GM12878 (cell line): ENCODE measurements at regions not wholly inside any gene's neighbourhood (a gene's known extent, or its start where the extent isn't known, plus 50 kb on each side); places are given as distances from the start of the nearest gene placed in this dataset.

ENCODE experiments used
- ATAC-seq: fragments of 200-7000 bp; cut with Tn5 transposase; 3 replicates; pipeline ENCODE4 v1.9.1; 2020; ENCODE audit warnings: mild to moderate bottlenecking, moderate library complexity
- BruUV-seq: library from RNA; stranded (reverse); fragments of 400-500 nt; replicated peaks from 2 replicates; lab custom pipeline; 2021; lab: Mats Ljungman, UMichigan
- CTCF ChIA-PET: fragments of 300-600 bp; sonication (Branson Sonifier 250); formaldehyde crosslinking; extraction: SDS; loops from one replicate; lab custom pipeline; 2021; ENCODE audit warnings: inconsistent platforms; lab: Yijun Ruan, JAX
- POLR2A ChIA-PET: fragments of 350-600 bp; formaldehyde crosslinking; extraction: SDS; loops from one replicate; lab custom pipeline; 2021; ENCODE audit warnings: inconsistent platforms; lab: Charles Lee
- RAD21 ChIA-PET: fragments of 300-600 bp; sonication (Branson Sonifier 250); formaldehyde crosslinking; loops from one replicate; lab custom pipeline; 2023; ENCODE audit warnings: antibody characterized with exemption; ENCODE audit not compliant: unreplicated experiment; lab: Charles Lee
- SMC1A ChIA-PET: fragments of 300-600 bp; sonication (Branson Sonifier 250); formaldehyde crosslinking; loops from one replicate; lab custom pipeline; 2023; ENCODE audit not compliant: unreplicated experiment, uncharacterized antibody; lab: Charles Lee
- DNase-seq: peaks from one replicate; pipeline ENCODE4 v3.0.0-alpha.2; 2011; ENCODE audit warnings: low read depth, low spot score
- FAIRE-seq: peaks from 3 replicates; lab custom pipeline; 2011; peaks lifted over from hg19 to GRCh38; lab: Jason Lieb, UNC
- H2AFZ ChIP-seq: 2 replicates; pipeline ENCODE4 v1.6.0; 2011; ENCODE audit warnings: low read depth, low read length, control low read depth; ENCODE audit not compliant: control insufficient read depth
- H3K27ac ChIP-seq: 2 replicates; pipeline ENCODE4 v1.5.1; 2011; ENCODE audit warnings: control low read depth; ENCODE audit not compliant: control insufficient read depth, insufficient read depth
- H3K27me3 ChIP-seq, 2 experiments: replicated peaks in 1 of 2; 2 replicates each; pipeline versions ENCODE4 v1.6.0 to v1.6.1; 2011; ENCODE audit warnings: low read length in 1 of 2; ENCODE audit not compliant: control insufficient read depth in 2 of 2, insufficient read depth in 2 of 2
- H3K36me3 ChIP-seq, 2 experiments: 2 replicates each; pipeline ENCODE4 v1.5.1; 2011; ENCODE audit warnings: low read length in 1 of 2; ENCODE audit not compliant: control insufficient read depth in 2 of 2, insufficient read depth in 2 of 2
- H3K4me1 ChIP-seq: 2 replicates; pipeline ENCODE4 v1.6.1; 2011; ENCODE audit warnings: mild to moderate bottlenecking, low read length, moderate library complexity, mixed read lengths; ENCODE audit not compliant: control insufficient read depth, insufficient read depth
- H3K4me2 ChIP-seq: 2 replicates; pipeline ENCODE4 v1.6.0; 2011; ENCODE audit warnings: control low read depth; ENCODE audit not compliant: control insufficient read depth, insufficient read depth
- H3K4me3 ChIP-seq: fragments of 200-600 bp; sonication (generic); 2 replicates; pipeline ENCODE4 v1.5.1; 2016
- H3K79me2 ChIP-seq: 2 replicates; pipeline ENCODE4 v1.6.0; 2011; ENCODE audit warnings: low read length; ENCODE audit not compliant: control insufficient read depth, insufficient read depth
- H3K9ac ChIP-seq: 2 replicates; pipeline ENCODE4 v1.8.0; 2011; ENCODE audit warnings: low read length, control low read depth, mixed read lengths; ENCODE audit not compliant: control insufficient read depth, insufficient read depth
- H3K9me3 ChIP-seq: replicated peaks from 3 replicates; pipeline ENCODE4 v1.5.1; 2011; ENCODE audit warnings: mild to moderate bottlenecking, low read length; ENCODE audit not compliant: control insufficient read depth, insufficient read depth
- H4K20me1 ChIP-seq: 2 replicates; pipeline ENCODE4 v1.6.0; 2011; ENCODE audit not compliant: control insufficient read depth, insufficient read depth
- BHLHE40 ChIP-seq, 2 experiments: fragments of 450-650 bp in 1 of 2; IDR thresholded peaks; 2 replicates each; pipeline ENCODE4 v1.6.1; 2011 to 2017; ENCODE audit warnings: low read depth in 2 of 2, borderline replicate concordance in 1 of 2, improper control_type of control experiment in 1 of 2, low read length in 1 of 2, mild to moderate bottlenecking in 1 of 2
- DPF2 ChIP-seq: fragments of 450-650 bp; IDR thresholded peaks from 2 replicates; pipeline ENCODE4 v1.6.1; 2017; ENCODE audit warnings: mild to moderate bottlenecking
- IRF4 ChIP-seq: IDR thresholded peaks from 2 replicates; pipeline ENCODE4 v1.6.1; 2011; ENCODE audit warnings: low read depth, low read length
- KAT2A ChIP-seq: conservative IDR thresholded peaks from 2 replicates; pipeline ENCODE4 v1.6.1; 2011; ENCODE audit warnings: low read depth, low read length; ENCODE audit not compliant: control insufficient read depth
- LARP7 ChIP-seq: fragments of 450-650 bp; IDR thresholded peaks from 2 replicates; pipeline ENCODE4 v1.6.1; 2017; ENCODE audit warnings: mild to moderate bottlenecking
- NRF1 ChIP-seq: conservative IDR thresholded peaks from 2 replicates; pipeline ENCODE4 v1.6.1; 2011; ENCODE audit warnings: mild to moderate bottlenecking, low read depth, low read length, improper control_type of control experiment
- PML ChIP-seq: IDR thresholded peaks from 2 replicates; pipeline ENCODE4 v1.6.1; 2012; ENCODE audit warnings: low read length, inconsistent platforms
- POLR2A ChIP-seq: IDR thresholded peaks from 2 replicates; pipeline ENCODE4 v1.6.1; 2011; ENCODE audit warnings: low read depth, mild to moderate bottlenecking, low read length
- RBBP5 ChIP-seq: fragments of 200-600 bp; sonication (generic); conservative IDR thresholded peaks from 2 replicates; pipeline ENCODE4 v1.6.1; 2016
- RUNX3 ChIP-seq: IDR thresholded peaks from 2 replicates; pipeline ENCODE4 v1.6.1; 2012; ENCODE audit warnings: low read length, inconsistent platforms
- SP1 ChIP-seq: IDR thresholded peaks from one replicate; pipeline ENCODE4 v1.6.1; 2011; ENCODE audit warnings: low read depth, low read length
- ZNF274 ChIP-seq: IDR thresholded peaks from one replicate; pipeline ENCODE4 v1.8.0; 2011; ENCODE audit not compliant: insufficient read length, insufficient read depth
- ZSCAN29 ChIP-seq: fragments of 450-650 bp; IDR thresholded peaks from 2 replicates; pipeline ENCODE4 v1.6.1; 2017; ENCODE audit warnings: mild to moderate bottlenecking, moderate library complexity
- WGBS: methylation state at CpG from one replicate; pipeline ENCODE4 v1.1.6; 2016; ENCODE audit warnings: low lambda C conversion rate; ENCODE audit not compliant: insufficient replicate concordance, insufficient coverage; ENCODE audit errors: missing lambda C conversion rate; 5-methylcytosine and 5-hydroxymethylcytosine counted together
- in situ Hi-C: fragments of 300-500 bp; cut with MboI; formaldehyde crosslinking; loops from 9 replicates; pipeline ENCODE4 v1.14.3; 2018; ENCODE audit warnings: mixed read lengths
- intact Hi-C: fragments of 100-400 bp; cut with micrococcal nuclease; formaldehyde crosslinking; loops from one replicate; pipeline ENCODE4 v1.14.2; 2022; ENCODE audit not compliant: unreplicated experiment
- TF ChIP-seq, protein P1 (sequence below): fragments of 150-350 bp; IDR thresholded peaks from 2 replicates; pipeline ENCODE4 v1.6.1; 2016; ENCODE audit warnings: low read depth, low read length
- TF ChIP-seq, protein P2 (sequence below): IDR thresholded peaks from 2 replicates; pipeline ENCODE4 v1.6.1; 2011; ENCODE audit warnings: borderline replicate concordance, low read depth, mild to moderate bottlenecking, moderate library complexity, mixed read lengths, low read length; ENCODE audit not compliant: insufficient read depth; ENCODE audit errors: extremely low read length
- TF ChIP-seq, protein P3 (sequence below): fragments of 450-650 bp; IDR thresholded peaks from 2 replicates; pipeline ENCODE4 v1.6.1; 2017; ENCODE audit warnings: mild to moderate bottlenecking, low read depth, inconsistent platforms; ENCODE audit not compliant: poor library complexity, severe bottlenecking
- TF ChIP-seq, protein P4 (sequence below): fragments of 450-650 bp; IDR thresholded peaks from 2 replicates; pipeline ENCODE4 v1.6.1; 2017; ENCODE audit warnings: mild to moderate bottlenecking, moderate library complexity

DNA sequence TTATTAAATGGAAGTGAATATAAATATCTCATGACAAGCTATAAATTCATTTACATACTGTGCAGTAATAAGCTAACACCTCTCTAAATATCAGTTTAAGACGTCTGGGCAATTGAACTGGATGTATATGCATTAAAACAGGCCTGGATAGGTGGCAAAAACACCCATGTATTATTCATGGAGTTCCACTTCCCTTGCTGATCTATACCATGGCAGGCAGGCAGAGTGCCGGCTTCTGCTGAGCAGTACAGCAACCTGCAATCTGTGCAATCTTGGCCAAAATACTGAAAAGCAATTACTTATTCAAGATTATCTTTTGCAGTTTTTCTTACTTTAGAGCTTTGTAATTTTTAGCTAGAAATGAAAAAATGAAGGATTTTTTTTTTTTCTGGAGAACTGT lies 112.1 kb upstream of the PIEZO2 start:
- SMC1A ChIA-PET, result interaction anchor here (1.3 kb wide), 1 partner anchor 19 kb away, joined by 4 read pairs; no protein-coding TSS in a partner anchor
- DNase-seq (no peak), ATAC-seq (no peak), FAIRE-seq (no peak)
- H4K20me1 ChIP-seq, result no peaks in the 10 kb centered on the region
- H3K27ac ChIP-seq, result no peak overlapping the region
- H2AFZ ChIP-seq, result no peak overlapping the region
- intact Hi-C loops (no loop called here), in situ Hi-C loops (no loop called here)
- no peaks in the 10 kb centered on the region for H3K36me3 ChIP-seq
- H3K4me1 ChIP-seq, result no peaks in the 10 kb centered on the region
- H3K79me2 ChIP-seq, result no peaks in the 10 kb centered on the region
- H3K4me2 ChIP-seq, result no peak overlapping the region
- no peak overlapping the region for H3K9ac ChIP-seq
- RAD21 ChIA-PET, result no interaction called here
- H3K9me3 ChIP-seq, result no peaks in the 10 kb centered on the region; the same call in 2 of the 3 replicates
- no peak overlapping the region for H3K4me3 ChIP-seq
- WGBS, result 11% methylated on average over 2 of the region's 2 CpGs
- POLR2A ChIA-PET, result no interaction called here
- CTCF ChIA-PET, result no interaction called here
- no TSS peak for BruUV-seq
- H3K27me3 ChIP-seq, result no peaks in the 10 kb centered on the region; a peak in 1 of 4 replicates
- TF ChIP-seq RUNX3 (no peak), DPF2 (no peak), IRF4 (no peak), KAT2A (no peak), RBBP5 (no peak), LARP7 (no peak), ZNF274 (no peak), PML (no peak), NRF1 (no peak), BHLHE40 (IDR thresholded peaks at IDR 0.05; ENCODE audit: borderline replicate concordance in 1 of 2, low read depth in 2 of 2, low read length in 1 of 2) (no peak), SP1 (no peak), ZSCAN29 (no peak), POLR2A (no peak)
- TF ChIP-seq, protein P1, sequence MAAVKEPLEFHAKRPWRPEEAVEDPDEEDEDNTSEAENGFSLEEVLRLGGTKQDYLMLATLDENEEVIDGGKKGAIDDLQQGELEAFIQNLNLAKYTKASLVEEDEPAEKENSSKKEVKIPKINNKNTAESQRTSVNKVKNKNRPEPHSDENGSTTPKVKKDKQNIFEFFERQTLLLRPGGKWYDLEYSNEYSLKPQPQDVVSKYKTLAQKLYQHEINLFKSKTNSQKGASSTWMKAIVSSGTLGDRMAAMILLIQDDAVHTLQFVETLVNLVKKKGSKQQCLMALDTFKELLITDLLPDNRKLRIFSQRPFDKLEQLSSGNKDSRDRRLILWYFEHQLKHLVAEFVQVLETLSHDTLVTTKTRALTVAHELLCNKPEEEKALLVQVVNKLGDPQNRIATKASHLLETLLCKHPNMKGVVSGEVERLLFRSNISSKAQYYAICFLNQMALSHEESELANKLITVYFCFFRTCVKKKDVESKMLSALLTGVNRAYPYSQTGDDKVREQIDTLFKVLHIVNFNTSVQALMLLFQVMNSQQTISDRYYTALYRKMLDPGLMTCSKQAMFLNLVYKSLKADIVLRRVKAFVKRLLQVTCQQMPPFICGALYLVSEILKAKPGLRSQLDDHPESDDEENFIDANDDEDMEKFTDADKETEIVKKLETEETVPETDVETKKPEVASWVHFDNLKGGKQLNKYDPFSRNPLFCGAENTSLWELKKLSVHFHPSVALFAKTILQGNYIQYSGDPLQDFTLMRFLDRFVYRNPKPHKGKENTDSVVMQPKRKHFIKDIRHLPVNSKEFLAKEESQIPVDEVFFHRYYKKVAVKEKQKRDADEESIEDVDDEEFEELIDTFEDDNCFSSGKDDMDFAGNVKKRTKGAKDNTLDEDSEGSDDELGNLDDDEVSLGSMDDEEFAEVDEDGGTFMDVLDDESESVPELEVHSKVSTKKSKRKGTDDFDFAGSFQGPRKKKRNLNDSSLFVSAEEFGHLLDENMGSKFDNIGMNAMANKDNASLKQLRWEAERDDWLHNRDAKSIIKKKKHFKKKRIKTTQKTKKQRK, result no peak
- TF ChIP-seq, protein P2, sequence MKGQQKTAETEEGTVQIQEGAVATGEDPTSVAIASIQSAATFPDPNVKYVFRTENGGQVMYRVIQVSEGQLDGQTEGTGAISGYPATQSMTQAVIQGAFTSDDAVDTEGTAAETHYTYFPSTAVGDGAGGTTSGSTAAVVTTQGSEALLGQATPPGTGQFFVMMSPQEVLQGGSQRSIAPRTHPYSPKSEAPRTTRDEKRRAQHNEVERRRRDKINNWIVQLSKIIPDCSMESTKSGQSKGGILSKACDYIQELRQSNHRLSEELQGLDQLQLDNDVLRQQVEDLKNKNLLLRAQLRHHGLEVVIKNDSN, result no peak
- TF ChIP-seq, protein P3, sequence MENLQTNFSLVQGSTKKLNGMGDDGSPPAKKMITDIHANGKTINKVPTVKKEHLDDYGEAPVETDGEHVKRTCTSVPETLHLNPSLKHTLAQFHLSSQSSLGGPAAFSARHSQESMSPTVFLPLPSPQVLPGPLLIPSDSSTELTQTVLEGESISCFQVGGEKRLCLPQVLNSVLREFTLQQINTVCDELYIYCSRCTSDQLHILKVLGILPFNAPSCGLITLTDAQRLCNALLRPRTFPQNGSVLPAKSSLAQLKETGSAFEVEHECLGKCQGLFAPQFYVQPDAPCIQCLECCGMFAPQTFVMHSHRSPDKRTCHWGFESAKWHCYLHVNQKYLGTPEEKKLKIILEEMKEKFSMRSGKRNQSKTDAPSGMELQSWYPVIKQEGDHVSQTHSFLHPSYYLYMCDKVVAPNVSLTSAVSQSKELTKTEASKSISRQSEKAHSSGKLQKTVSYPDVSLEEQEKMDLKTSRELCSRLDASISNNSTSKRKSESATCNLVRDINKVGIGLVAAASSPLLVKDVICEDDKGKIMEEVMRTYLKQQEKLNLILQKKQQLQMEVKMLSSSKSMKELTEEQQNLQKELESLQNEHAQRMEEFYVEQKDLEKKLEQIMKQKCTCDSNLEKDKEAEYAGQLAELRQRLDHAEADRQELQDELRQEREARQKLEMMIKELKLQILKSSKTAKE, result no peak
- TF ChIP-seq, protein P4, sequence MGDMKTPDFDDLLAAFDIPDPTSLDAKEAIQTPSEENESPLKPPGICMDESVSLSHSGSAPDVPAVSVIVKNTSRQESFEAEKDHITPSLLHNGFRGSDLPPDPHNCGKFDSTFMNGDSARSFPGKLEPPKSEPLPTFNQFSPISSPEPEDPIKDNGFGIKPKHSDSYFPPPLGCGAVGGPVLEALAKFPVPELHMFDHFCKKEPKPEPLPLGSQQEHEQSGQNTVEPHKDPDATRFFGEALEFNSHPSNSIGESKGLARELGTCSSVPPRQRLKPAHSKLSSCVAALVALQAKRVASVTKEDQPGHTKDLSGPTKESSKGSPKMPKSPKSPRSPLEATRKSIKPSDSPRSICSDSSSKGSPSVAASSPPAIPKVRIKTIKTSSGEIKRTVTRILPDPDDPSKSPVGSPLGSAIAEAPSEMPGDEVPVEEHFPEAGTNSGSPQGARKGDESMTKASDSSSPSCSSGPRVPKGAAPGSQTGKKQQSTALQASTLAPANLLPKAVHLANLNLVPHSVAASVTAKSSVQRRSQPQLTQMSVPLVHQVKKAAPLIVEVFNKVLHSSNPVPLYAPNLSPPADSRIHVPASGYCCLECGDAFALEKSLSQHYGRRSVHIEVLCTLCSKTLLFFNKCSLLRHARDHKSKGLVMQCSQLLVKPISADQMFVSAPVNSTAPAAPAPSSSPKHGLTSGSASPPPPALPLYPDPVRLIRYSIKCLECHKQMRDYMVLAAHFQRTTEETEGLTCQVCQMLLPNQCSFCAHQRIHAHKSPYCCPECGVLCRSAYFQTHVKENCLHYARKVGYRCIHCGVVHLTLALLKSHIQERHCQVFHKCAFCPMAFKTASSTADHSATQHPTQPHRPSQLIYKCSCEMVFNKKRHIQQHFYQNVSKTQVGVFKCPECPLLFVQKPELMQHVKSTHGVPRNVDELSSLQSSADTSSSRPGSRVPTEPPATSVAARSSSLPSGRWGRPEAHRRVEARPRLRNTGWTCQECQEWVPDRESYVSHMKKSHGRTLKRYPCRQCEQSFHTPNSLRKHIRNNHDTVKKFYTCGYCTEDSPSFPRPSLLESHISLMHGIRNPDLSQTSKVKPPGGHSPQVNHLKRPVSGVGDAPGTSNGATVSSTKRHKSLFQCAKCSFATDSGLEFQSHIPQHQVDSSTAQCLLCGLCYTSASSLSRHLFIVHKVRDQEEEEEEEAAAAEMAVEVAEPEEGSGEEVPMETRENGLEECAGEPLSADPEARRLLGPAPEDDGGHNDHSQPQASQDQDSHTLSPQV, result no peak
